Loucy (cell line): ENCODE measurements at regions not wholly inside any gene's neighbourhood (a gene's known extent, or its start where the extent isn't known, plus 50 kb on each side); places are given as distances from the start of the nearest gene placed in this dataset.
A peak's percentile ranks its signal among the peaks of the same experiment; 100 is the strongest.

Experiments
- H2AFZ ChIP-seq: fragments of 200-600 bp; sonication (generic); 2 replicates; pipeline ENCODE4 v1.6.0; 2016; ENCODE audit warnings: antibody characterized with exemption, mild to moderate bottlenecking, low read length, moderate library complexity
- H3F3A ChIP-seq: fragments of 200-600 bp; 2 replicates; pipeline ENCODE4 v1.6.0; 2016; ENCODE audit warnings: antibody characterized with exemption, low read depth, mild to moderate bottlenecking
- H3K27me3 ChIP-seq: fragments of 200-600 bp; sonication (generic); 2 replicates; pipeline ENCODE4 v1.6.1; 2014; ENCODE audit warnings: low read length, mild to moderate bottlenecking; ENCODE audit not compliant: insufficient read depth, poor library complexity, severe bottlenecking
- H3K36me3 ChIP-seq: fragments of 200-600 bp; sonication (generic); 2 replicates; pipeline ENCODE4 v1.6.1; 2016; ENCODE audit warnings: low read length; ENCODE audit not compliant: insufficient read depth
- H3K4me1 ChIP-seq: fragments of 200-600 bp; sonication (generic); 2 replicates; pipeline ENCODE4 v1.5.1; 2014; ENCODE audit warnings: low read length, mild to moderate bottlenecking; ENCODE audit not compliant: insufficient read depth, poor library complexity, severe bottlenecking
- H3K4me2 ChIP-seq: fragments of 200-600 bp; sonication (generic); 2 replicates; pipeline ENCODE4 v1.6.0; 2014; ENCODE audit warnings: antibody characterized with exemption, low read length, low read depth, mild to moderate bottlenecking; ENCODE audit not compliant: poor library complexity, severe bottlenecking
- H3K4me3 ChIP-seq: fragments of 200-600 bp; sonication (generic); 2 replicates; pipeline ENCODE4 v1.5.1; 2014; ENCODE audit warnings: low read length, mild to moderate bottlenecking, mixed read lengths; ENCODE audit not compliant: poor library complexity, severe bottlenecking
- H3K79me2 ChIP-seq: fragments of 200-600 bp; sonication (generic); 2 replicates; pipeline ENCODE4 v1.6.1; 2014; ENCODE audit warnings: low read length; ENCODE audit not compliant: insufficient read depth
- H3K9ac ChIP-seq: fragments of 200-600 bp; sonication (generic); 2 replicates; pipeline ENCODE4 v1.6.0; 2014; ENCODE audit warnings: mild to moderate bottlenecking, low read depth, low read length, moderate library complexity; ENCODE audit not compliant: poor library complexity, severe bottlenecking
- H3K9me2 ChIP-seq: fragments of 200-600 bp; sonication (generic); replicated peaks from 2 replicates; pipeline ENCODE4 v1.6.1; 2016; ENCODE audit warnings: low read depth, low read length, mixed read lengths
- H3K9me3 ChIP-seq: fragments of 200-600 bp; sonication (generic); 2 replicates; pipeline ENCODE4 v1.6.1; 2014; ENCODE audit warnings: mild to moderate bottlenecking, antibody characterized with exemption, low read length, low read depth; ENCODE audit not compliant: insufficient read depth
- H4K20me1 ChIP-seq: fragments of 200-600 bp; sonication (generic); 2 replicates; pipeline ENCODE4 v1.6.0; 2014; ENCODE audit warnings: antibody characterized with exemption, low read length, mild to moderate bottlenecking; ENCODE audit not compliant: insufficient read depth, poor library complexity, severe bottlenecking
- EZH2phosphoT487 ChIP-seq: fragments of 200-600 bp; IDR thresholded peaks from 2 replicates; pipeline ENCODE4 v1.6.1; 2018; ENCODE audit warnings: antibody characterized with exemption, mild to moderate bottlenecking, moderate library complexity, borderline replicate concordance
- TF ChIP-seq, protein P1 (sequence below): fragments of 200-600 bp; sonication (generic); conservative IDR thresholded peaks from 2 replicates; pipeline ENCODE4 v1.5.1; 2014; ENCODE audit warnings: mild to moderate bottlenecking, antibody characterized with exemption, low read length

DNA sequence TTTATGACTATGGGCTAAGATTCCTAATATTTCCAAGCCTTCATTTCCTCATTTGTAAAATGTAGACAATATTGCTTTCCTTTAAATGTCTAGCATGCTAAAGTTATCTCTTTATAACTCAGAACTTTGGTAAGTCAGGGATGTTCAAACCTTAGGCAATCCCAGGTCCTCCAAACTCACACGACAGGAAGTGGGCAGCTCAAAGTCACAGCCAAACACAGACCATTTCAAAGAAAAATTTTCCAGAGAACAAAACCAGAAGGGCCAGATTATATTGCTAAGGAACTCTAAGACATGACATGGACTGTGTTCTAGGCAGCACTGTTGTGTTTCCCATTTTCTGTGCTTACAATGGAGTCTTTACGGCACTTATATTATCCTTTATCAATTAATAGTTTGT, 87.8 kb upstream of the DYNC1I1 start:
- no peaks in the 10 kb centered on the region for H3K36me3 ChIP-seq
- no peaks in the 10 kb centered on the region for H3K9me2 ChIP-seq
- H3K27me3 ChIP-seq, result no peaks in the 10 kb centered on the region

DNA sequence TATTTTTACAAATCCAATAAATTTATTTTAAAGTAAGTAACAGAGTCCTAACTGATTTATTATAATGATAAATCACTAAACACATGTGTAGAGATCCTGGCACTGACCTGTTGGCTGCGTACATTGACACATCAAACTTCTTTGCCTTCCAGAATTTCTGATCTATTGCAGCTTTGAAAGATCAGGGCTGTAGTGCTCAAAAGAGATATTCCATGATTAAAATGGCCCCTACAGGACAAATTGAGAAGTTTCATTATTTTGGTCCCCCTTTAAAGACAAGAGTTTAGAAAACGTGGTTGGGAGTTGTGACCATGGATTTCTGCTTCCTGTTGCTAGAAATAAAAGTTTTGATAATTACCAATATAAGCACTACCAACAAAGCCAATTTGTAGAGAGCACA, 87.7 kb upstream of the PDK4 start:
- TF ChIP-seq, protein P1, sequence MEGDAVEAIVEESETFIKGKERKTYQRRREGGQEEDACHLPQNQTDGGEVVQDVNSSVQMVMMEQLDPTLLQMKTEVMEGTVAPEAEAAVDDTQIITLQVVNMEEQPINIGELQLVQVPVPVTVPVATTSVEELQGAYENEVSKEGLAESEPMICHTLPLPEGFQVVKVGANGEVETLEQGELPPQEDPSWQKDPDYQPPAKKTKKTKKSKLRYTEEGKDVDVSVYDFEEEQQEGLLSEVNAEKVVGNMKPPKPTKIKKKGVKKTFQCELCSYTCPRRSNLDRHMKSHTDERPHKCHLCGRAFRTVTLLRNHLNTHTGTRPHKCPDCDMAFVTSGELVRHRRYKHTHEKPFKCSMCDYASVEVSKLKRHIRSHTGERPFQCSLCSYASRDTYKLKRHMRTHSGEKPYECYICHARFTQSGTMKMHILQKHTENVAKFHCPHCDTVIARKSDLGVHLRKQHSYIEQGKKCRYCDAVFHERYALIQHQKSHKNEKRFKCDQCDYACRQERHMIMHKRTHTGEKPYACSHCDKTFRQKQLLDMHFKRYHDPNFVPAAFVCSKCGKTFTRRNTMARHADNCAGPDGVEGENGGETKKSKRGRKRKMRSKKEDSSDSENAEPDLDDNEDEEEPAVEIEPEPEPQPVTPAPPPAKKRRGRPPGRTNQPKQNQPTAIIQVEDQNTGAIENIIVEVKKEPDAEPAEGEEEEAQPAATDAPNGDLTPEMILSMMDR, result peak; percentile 69
- no peak for TF ChIP-seq EZH2phosphoT487
- H3F3A ChIP-seq, result no peaks in the 10 kb centered on the region

More for the DNA sequence above, 87.8 kb upstream of the DYNC1I1 start:
- H3K4me3 ChIP-seq, result peak overlapping the region; percentile 8
- peak overlapping the region; percentile 58 for H3K4me2 ChIP-seq
- peaks cover 7% of the 10 kb centered on the region for H3K4me1 ChIP-seq
- H3K9me3 ChIP-seq, result no peaks in the 10 kb centered on the region
- H2AFZ ChIP-seq, result peak overlapping the region; percentile 49; the same call in 1 of the 2 replicates
- TF ChIP-seq, protein P1, result no peak
- TF ChIP-seq EZH2phosphoT487, result no peak
- H3F3A ChIP-seq, result no peaks in the 10 kb centered on the region
- H4K20me1 ChIP-seq, result no peaks in the 10 kb centered on the region
- H3K79me2 ChIP-seq, result no peaks in the 10 kb centered on the region
- no peak overlapping the region for H3K9ac ChIP-seq

DNA sequence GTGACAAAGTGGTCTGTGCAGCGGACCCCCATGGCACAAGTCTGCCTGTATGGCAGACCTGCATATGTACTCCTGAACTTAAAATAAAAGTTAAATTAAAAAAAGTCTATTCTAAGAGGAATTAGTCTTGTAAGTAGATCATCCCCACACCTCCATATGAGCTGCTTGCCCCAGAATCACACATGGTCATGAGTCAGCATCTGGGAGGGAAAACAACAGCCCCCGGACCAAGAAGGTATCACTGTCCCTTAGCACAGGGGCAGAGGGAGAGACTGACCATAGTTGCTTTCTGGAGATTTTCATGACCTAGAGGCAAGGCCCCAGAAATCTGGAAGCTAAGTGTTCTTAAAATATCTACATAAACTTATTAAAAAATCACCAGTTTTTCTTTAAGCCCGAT, 86.6 kb upstream of the PDK4 start:
- no peaks in the 10 kb centered on the region for H3K27me3 ChIP-seq
- H3K79me2 ChIP-seq, result no peaks in the 10 kb centered on the region
- H3K9me2 ChIP-seq, result no peaks in the 10 kb centered on the region
- H2AFZ ChIP-seq, result no peak overlapping the region
- H3K36me3 ChIP-seq, result no peaks in the 10 kb centered on the region
- H3K9ac ChIP-seq, result no peak overlapping the region
- H3F3A ChIP-seq, result no peaks in the 10 kb centered on the region
- TF ChIP-seq EZH2phosphoT487, result no peak
- TF ChIP-seq, protein P1, result no peak
- no peak overlapping the region for H3K4me3 ChIP-seq
- no peaks in the 10 kb centered on the region for H3K9me3 ChIP-seq
- no peaks in the 10 kb centered on the region for H4K20me1 ChIP-seq
- H3K4me1 ChIP-seq, result peaks cover 7% of the 10 kb centered on the region
- no peak overlapping the region for H3K4me2 ChIP-seq

More for the DNA sequence above, 87.7 kb upstream of the PDK4 start:
- H3K9me2 ChIP-seq, result no peaks in the 10 kb centered on the region
- H3K9me3 ChIP-seq, result no peaks in the 10 kb centered on the region
- no peaks in the 10 kb centered on the region for H3K27me3 ChIP-seq
- H3K79me2 ChIP-seq, result no peaks in the 10 kb centered on the region
- peak overlapping the region; percentile 58 for H3K4me2 ChIP-seq
- no peak overlapping the region for H3K9ac ChIP-seq
- no peaks in the 10 kb centered on the region for H3K36me3 ChIP-seq
- H2AFZ ChIP-seq, result peak overlapping the region; percentile 49; the same call in 1 of the 2 replicates
- H3K4me1 ChIP-seq, result peaks cover 7% of the 10 kb centered on the region
- no peaks in the 10 kb centered on the region for H4K20me1 ChIP-seq
- peak overlapping the region; percentile 8 for H3K4me3 ChIP-seq
